ENCODE measurements at regions not wholly inside any gene's neighbourhood (a gene's known extent, or its start where the extent isn't known, plus 50 kb on each side); places are given as distances from the start of the nearest gene placed in this dataset.

GRCh38 chr5:67462147-67462546, 265.5 kb upstream of the CD180 start:
- DNase-seq (ENCODE audit: low read depth) (no peak), FAIRE-seq (no peak)
- H3K4me3 Mint-ChIP-seq (ENCODE audit: unreplicated experiment), result no peak overlapping the region
- Histone ChIP-seq H3K9me3 (ENCODE audit: insufficient read depth, low read depth, low read length) (no peaks in the 10 kb centered on the region), H3K27me3 (ENCODE audit: insufficient read depth, low read length) (no peaks in the 10 kb centered on the region), H3K4me3 (ENCODE audit: insufficient read depth, low read depth, low read length) (no peak overlapping the region), H3K4me2 (ENCODE audit: low read length) (no peak overlapping the region), H3K9ac (ENCODE audit: low read length) (no peak overlapping the region), H4K20me1 (ENCODE audit: insufficient read depth, low read length) (no peaks in the 10 kb centered on the region), H2AFZ (ENCODE audit: low read depth, low read length) (no peak overlapping the region), H3K36me3 (ENCODE audit: insufficient read depth, low read length) (no peaks in the 10 kb centered on the region), H3K4me1 (ENCODE audit: insufficient read depth, low read length) (no peaks in the 10 kb centered on the region), H3K27ac (ENCODE audit: low read depth, low read length) (no peak overlapping the region), H3K79me2 (ENCODE audit: insufficient read depth, low read length) (no peaks in the 10 kb centered on the region)
- no peak for TF ChIP-seq EZH2 (IDR thresholded peaks at IDR 0.05; ENCODE audit: insufficient read depth, low read length)
- TF ChIP-seq CTCF (IDR thresholded peaks at IDR 0.05; ENCODE audit: insufficient read depth, low read depth, low read length), result no peak
- H3K27ac Mint-ChIP-seq (ENCODE audit: unreplicated experiment), result no peak overlapping the region
- H3K36me3 Mint-ChIP-seq (ENCODE audit: low read depth, unreplicated experiment), result no peaks in the 10 kb centered on the region
- H3K27me3 Mint-ChIP-seq (ENCODE audit: low read depth, unreplicated experiment), result no peaks in the 10 kb centered on the region
- no peaks in the 10 kb centered on the region for H3K9me3 Mint-ChIP-seq (ENCODE audit: unreplicated experiment)
- H3K4me1 Mint-ChIP-seq (ENCODE audit: low read depth, unreplicated experiment), result no peaks in the 10 kb centered on the region

- Histone ChIP-seq H3K4me1 (ENCODE audit: insufficient read depth, low read length) (no peaks in the 10 kb centered on the region), H3K36me3 (ENCODE audit: insufficient read depth, low read length) (no peaks in the 10 kb centered on the region), H3K79me2 (ENCODE audit: insufficient read depth, low read length) (no peaks in the 10 kb centered on the region), H4K20me1 (ENCODE audit: insufficient read depth, low read length) (no peaks in the 10 kb centered on the region), H3K4me3 (ENCODE audit: insufficient read depth, low read depth, low read length) (no peak overlapping the region), H3K9ac (ENCODE audit: low read length) (no peak overlapping the region), H2AFZ (ENCODE audit: low read depth, low read length) (no peak overlapping the region), H3K27me3 (ENCODE audit: insufficient read depth, low read length) (no peaks in the 10 kb centered on the region), H3K27ac (ENCODE audit: low read depth, low read length) (no peak overlapping the region), H3K4me2 (ENCODE audit: low read length) (no peak overlapping the region), H3K9me3 (ENCODE audit: insufficient read depth, low read depth, low read length) (no peaks in the 10 kb centered on the region)
- TF ChIP-seq CTCF (IDR thresholded peaks at IDR 0.05; ENCODE audit: insufficient read depth, low read depth, low read length), result no peak
- TF ChIP-seq EZH2 (IDR thresholded peaks at IDR 0.05; ENCODE audit: insufficient read depth, low read length), result no peak
- no peaks in the 10 kb centered on the region for H3K9me3 Mint-ChIP-seq (ENCODE audit: unreplicated experiment)
- no peaks in the 10 kb centered on the region for H3K36me3 Mint-ChIP-seq (ENCODE audit: low read depth, unreplicated experiment)
- H3K4me3 Mint-ChIP-seq (ENCODE audit: unreplicated experiment), result no peak overlapping the region
- H3K4me1 Mint-ChIP-seq (ENCODE audit: low read depth, unreplicated experiment), result no peaks in the 10 kb centered on the region
- no peak for FAIRE-seq
- no peak for DNase-seq (ENCODE audit: low read depth)
- no peak overlapping the region for H3K27ac Mint-ChIP-seq (ENCODE audit: unreplicated experiment)
- H3K27me3 Mint-ChIP-seq (ENCODE audit: low read depth, unreplicated experiment), result no peaks in the 10 kb centered on the region
These were observed 262.7 kb upstream of the CD180 start for GRCh38 chr5:67459253-67459652.

GRCh38 chr5:67455970-67456369, 259.4 kb upstream of the CD180 start:
- no peak overlapping the region for H3K4me3 Mint-ChIP-seq (ENCODE audit: unreplicated experiment)
- H3K4me1 Mint-ChIP-seq (ENCODE audit: low read depth, unreplicated experiment), result peaks cover 2% of the 10 kb centered on the region
- Histone ChIP-seq H3K9ac (ENCODE audit: low read length) (no peak overlapping the region), H3K4me2 (ENCODE audit: low read length) (no peak overlapping the region), H3K9me3 (ENCODE audit: insufficient read depth, low read depth, low read length) (no peaks in the 10 kb centered on the region), H2AFZ (ENCODE audit: low read depth, low read length) (no peak overlapping the region), H3K79me2 (ENCODE audit: insufficient read depth, low read length) (no peaks in the 10 kb centered on the region), H3K36me3 (ENCODE audit: insufficient read depth, low read length) (no peaks in the 10 kb centered on the region), H3K4me3 (ENCODE audit: insufficient read depth, low read depth, low read length) (no peak overlapping the region), H3K27ac (ENCODE audit: low read depth, low read length) (no peak overlapping the region), H3K27me3 (ENCODE audit: insufficient read depth, low read length) (no peaks in the 10 kb centered on the region), H3K4me1 (ENCODE audit: insufficient read depth, low read length) (peaks cover 8% of the 10 kb centered on the region), H4K20me1 (ENCODE audit: insufficient read depth, low read length) (no peaks in the 10 kb centered on the region)
- H3K27ac Mint-ChIP-seq (ENCODE audit: unreplicated experiment), result no peak overlapping the region
- H3K9me3 Mint-ChIP-seq (ENCODE audit: unreplicated experiment), result no peaks in the 10 kb centered on the region
- no peaks in the 10 kb centered on the region for H3K36me3 Mint-ChIP-seq (ENCODE audit: low read depth, unreplicated experiment)
- FAIRE-seq, result no peak
- DNase-seq (ENCODE audit: low read depth), result no peak
- no peak for TF ChIP-seq CTCF (IDR thresholded peaks at IDR 0.05; ENCODE audit: insufficient read depth, low read depth, low read length)
- TF ChIP-seq EZH2 (IDR thresholded peaks at IDR 0.05; ENCODE audit: insufficient read depth, low read length), result no peak
- no peaks in the 10 kb centered on the region for H3K27me3 Mint-ChIP-seq (ENCODE audit: low read depth, unreplicated experiment)

Data from astrocyte (in vitro differentiated cells and primary cell).